Tibial nerve (tissue), 4 donors: ENCODE measurements at regions not wholly inside any gene's neighbourhood (a gene's known extent, or its start where the extent isn't known, plus 50 kb on each side); places are given as distances from the start of the nearest gene placed in this dataset.

ENCODE experiments used
- CTCF ChIP-seq, 5 experiments: fragments of 200-600 bp in 3 of 5; fragments of 450-650 bp in 2 of 5; sonication (generic) in 3 of 5; IDR thresholded peaks; one replicate each; pipeline ENCODE4 v1.5.1; 2016 to 2019; ENCODE audit warnings: antibody characterized with exemption in 5 of 5, mild to moderate bottlenecking in 3 of 5, moderate library complexity in 2 of 5
- EP300 ChIP-seq, 2 donors: sonication (generic); formaldehyde crosslinking; IDR thresholded peaks; one replicate each; pipeline ENCODE4 v1.6.1; 2017; ENCODE audit warnings: antibody characterized with exemption in 2 of 2, mild to moderate bottlenecking in 1 of 2
- POLR2A ChIP-seq, 2 donors: fragments of 450-650 bp; IDR thresholded peaks; one replicate each; pipeline ENCODE4 v1.6.1; 2017; ENCODE audit warnings: antibody characterized with exemption in 2 of 2, mild to moderate bottlenecking in 2 of 2, moderate library complexity in 2 of 2

- TF ChIP-seq POLR2A (IDR thresholded peaks at IDR 0.05) (no peak), CTCF (IDR thresholded peaks at IDR 0.05) (no peak), EP300 (IDR thresholded peaks at IDR 0.05) (no peak)
Observed at GRCh38 chr2:236915726-236916125, 170.0 kb upstream of the COPS8 start.
